Thymus (tissue), 11 donors: ENCODE measurements at regions not wholly inside any gene's neighbourhood (a gene's known extent, or its start where the extent isn't known, plus 50 kb on each side); places are given as distances from the start of the nearest gene placed in this dataset.

Source experiments
- DNase-seq, 9 donors: peaks; one replicate each; pipeline ENCODE4 v3.0.0-alpha.2; 2013; ENCODE audit warnings: low spot score in 9 of 9, low read depth in 6 of 9, missing footprints in 1 of 9
- H3K27ac ChIP-seq, 2 donors: one replicate each; pipeline ENCODE4 v1.5.1; 2013; ENCODE audit warnings: control low read depth in 1 of 2, low read depth in 1 of 2, low read length in 1 of 2, mild to moderate bottlenecking in 1 of 2, moderate library complexity in 1 of 2
- H3K27me3 ChIP-seq, 2 donors: one replicate each; pipeline ENCODE4 v1.5.1; 2013; ENCODE audit warnings: low read length in 1 of 2; ENCODE audit not compliant: control insufficient read depth in 2 of 2, insufficient read depth in 1 of 2
- H3K36me3 ChIP-seq, 2 donors: one replicate each; pipeline ENCODE4 v1.5.1; 2013; ENCODE audit warnings: low read length in 1 of 2, mild to moderate bottlenecking in 1 of 2, moderate library complexity in 1 of 2; ENCODE audit not compliant: control insufficient read depth in 2 of 2, insufficient read depth in 2 of 2
- H3K4me1 ChIP-seq, 2 donors: one replicate each; pipeline ENCODE4 v1.5.1; 2013; ENCODE audit warnings: low read length in 2 of 2; ENCODE audit not compliant: control insufficient read depth in 2 of 2, insufficient read depth in 2 of 2
- H3K4me3 ChIP-seq, 2 donors: one replicate each; pipeline ENCODE4 v1.5.1; 2013; ENCODE audit warnings: low read length in 2 of 2, control low read depth in 1 of 2, mild to moderate bottlenecking in 1 of 2
- H3K9me3 ChIP-seq, 2 donors: one replicate each; pipeline ENCODE4 v1.5.1; 2013; ENCODE audit warnings: low read length in 1 of 2, mild to moderate bottlenecking in 1 of 2; ENCODE audit not compliant: control insufficient read depth in 2 of 2, insufficient read depth in 1 of 2
- WGBS: extraction: QIAGEN DNeasy Blood & Tissue Kit; methylation state at CpG from one replicate; pipeline ENCODE4 v1.1.7; 2013; 5-methylcytosine and 5-hydroxymethylcytosine counted together
- donor health status: healthy.

GRCh38 chr10:57017356-57018037, 656.4 kb upstream of the ZWINT start:
- peaks cover 1 to 24% of the 10 kb centered on the region in 2 donors for H3K9me3 ChIP-seq
- no peaks in the 10 kb centered on the region for H3K36me3 ChIP-seq
- H3K27ac ChIP-seq = no peak overlapping the region
- H3K4me3 ChIP-seq = no peak overlapping the region
- no peak for DNase-seq
- 81% methylated on average over 7 of the region's 7 CpGs for whole genome bisulfite sequencing
- no peaks in the 10 kb centered on the region for H3K27me3 ChIP-seq
- H3K4me1 ChIP-seq = no peaks in the 10 kb centered on the region

- Histone ChIP-seq H3K27me3 (no peaks in the 10 kb centered on the region), H3K9me3 (peaks cover 1 to 24% of the 10 kb centered on the region in 2 donors), H3K27ac (no peak overlapping the region), H3K4me1 (no peaks in the 10 kb centered on the region), H3K4me3 (no peak overlapping the region), H3K36me3 (no peaks in the 10 kb centered on the region)
- no peak for DNase-seq
- WGBS = 92% methylated on average over 13 of the region's 13 CpGs
Measured at GRCh38 chr10:57015595-57016318, 654.7 kb upstream of the ZWINT start.

DNA sequence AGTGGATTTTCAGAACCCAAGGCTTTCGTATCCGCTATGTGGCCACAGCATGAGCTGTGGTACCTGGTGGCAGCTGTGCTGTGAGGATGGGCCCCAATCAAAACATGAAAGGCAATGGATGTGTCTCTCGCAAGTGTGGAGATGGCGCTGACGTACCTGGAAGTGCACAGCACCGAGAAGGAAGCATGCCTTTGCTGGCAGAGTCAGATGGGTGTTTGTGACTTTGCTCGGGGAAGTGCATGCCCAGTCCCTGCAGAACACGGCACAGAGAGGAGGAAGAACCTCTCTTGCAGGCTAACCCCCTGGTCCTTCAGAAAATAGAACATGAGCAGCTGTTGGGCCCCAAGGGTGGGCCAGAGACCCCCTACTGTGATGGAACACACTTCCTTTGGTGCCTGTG, 654.1 kb upstream of the ZWINT start:
- Histone ChIP-seq H3K4me3 (no peak overlapping the region), H3K36me3 (no peaks in the 10 kb centered on the region), H3K4me1 (no peaks in the 10 kb centered on the region), H3K27ac (no peak overlapping the region), H3K27me3 (no peaks in the 10 kb centered on the region), H3K9me3 (peaks cover 1 to 24% of the 10 kb centered on the region in 2 donors)
- 88% methylated on average over 8 of the region's 8 CpGs for WGBS
- DNase-seq = no peak

DNA sequence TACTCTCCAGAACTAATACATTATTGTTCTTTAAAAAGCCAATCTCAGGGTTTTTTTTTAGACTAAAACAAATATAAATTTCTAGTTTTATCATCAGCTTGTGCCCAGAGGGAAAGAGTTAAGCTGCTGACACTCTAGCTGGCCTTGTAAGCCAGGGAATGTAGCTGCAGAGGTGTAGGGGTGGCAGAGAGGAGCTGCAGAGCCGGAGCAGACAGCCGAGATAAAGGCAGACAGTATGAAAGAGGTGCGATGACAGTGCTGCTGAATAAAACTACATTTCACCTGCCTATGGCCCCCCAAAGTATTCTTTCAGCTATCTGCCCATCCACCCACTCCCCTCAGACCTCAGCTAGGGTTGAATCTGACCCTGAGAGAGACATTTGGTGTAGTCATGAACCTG, 653.7 kb upstream of the ZWINT start:
- 90% methylated on average over 3 of the region's 3 CpGs for WGBS
- no peak overlapping the region for H3K27ac ChIP-seq
- no peaks in the 10 kb centered on the region for H3K36me3 ChIP-seq
- peaks cover 1 to 22% of the 10 kb centered on the region in 2 donors for H3K9me3 ChIP-seq
- DNase-seq = no peak
- H3K4me1 ChIP-seq = no peaks in the 10 kb centered on the region
- no peak overlapping the region for H3K4me3 ChIP-seq
- no peaks in the 10 kb centered on the region for H3K27me3 ChIP-seq

- H3K9me3 ChIP-seq = peaks cover 0 to 4% of the 10 kb centered on the region in 2 donors
- no peaks in the 10 kb centered on the region for H3K4me1 ChIP-seq
- H3K36me3 ChIP-seq = no peaks in the 10 kb centered on the region
- H3K27me3 ChIP-seq = no peaks in the 10 kb centered on the region
- DNase-seq = no peak
- WGBS = 80% methylated on average over 2 of the region's 2 CpGs
- no peak overlapping the region for H3K27ac ChIP-seq
- H3K4me3 ChIP-seq = no peak overlapping the region
Measured at GRCh38 chr10:57008189-57008588, 647.1 kb upstream of the ZWINT start.

- no peaks in the 10 kb centered on the region for H3K27me3 ChIP-seq
- no peak overlapping the region for H3K4me3 ChIP-seq
- peaks cover 0 to 1% of the 10 kb centered on the region in 2 donors for H3K9me3 ChIP-seq
- no peak overlapping the region for H3K27ac ChIP-seq
- WGBS = 78% methylated on average over 3 of the region's 3 CpGs
- no peaks in the 10 kb centered on the region for H3K36me3 ChIP-seq
- no peaks in the 10 kb centered on the region for H3K4me1 ChIP-seq
- DNase-seq = no peak
Measured at GRCh38 chr10:56991591-56992069, 630.6 kb upstream of the ZWINT start.

DNA sequence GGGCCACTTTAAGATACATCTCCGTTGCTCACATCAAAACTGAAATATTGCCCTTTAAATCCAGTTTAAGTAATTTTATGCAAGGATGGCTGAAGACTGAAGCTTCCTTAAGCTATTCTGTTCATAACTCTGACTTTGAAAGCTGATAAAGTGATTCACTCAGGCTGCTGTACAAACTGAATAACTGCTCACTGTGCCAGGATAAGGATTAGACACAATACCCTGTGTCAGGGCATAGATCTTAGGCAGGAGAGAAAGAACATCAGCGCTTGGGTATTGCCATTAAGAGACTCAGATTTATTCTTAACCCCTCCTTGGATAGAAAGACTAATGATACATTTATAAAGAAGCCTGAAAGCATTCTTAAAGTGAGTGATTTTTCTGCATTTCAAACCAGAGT, 614.5 kb upstream of the ZWINT start:
- 91% methylated on average over 2 of the region's 2 CpGs for WGBS
- Histone ChIP-seq H3K27ac (no peak overlapping the region), H3K4me1 (no peaks in the 10 kb centered on the region), H3K9me3 (no peaks in the 10 kb centered on the region), H3K4me3 (no peak overlapping the region), H3K27me3 (no peaks in the 10 kb centered on the region), H3K36me3 (no peaks in the 10 kb centered on the region)
- no peak for DNase-seq

- Histone ChIP-seq H3K27me3 (no peaks in the 10 kb centered on the region), H3K36me3 (no peaks in the 10 kb centered on the region), H3K9me3 (no peaks in the 10 kb centered on the region), H3K4me1 (no peaks in the 10 kb centered on the region), H3K27ac (no peak overlapping the region), H3K4me3 (no peak overlapping the region)
- DNase-seq = no peak
Measured at GRCh38 chr10:56973766-56974165, 612.7 kb upstream of the ZWINT start.

DNA sequence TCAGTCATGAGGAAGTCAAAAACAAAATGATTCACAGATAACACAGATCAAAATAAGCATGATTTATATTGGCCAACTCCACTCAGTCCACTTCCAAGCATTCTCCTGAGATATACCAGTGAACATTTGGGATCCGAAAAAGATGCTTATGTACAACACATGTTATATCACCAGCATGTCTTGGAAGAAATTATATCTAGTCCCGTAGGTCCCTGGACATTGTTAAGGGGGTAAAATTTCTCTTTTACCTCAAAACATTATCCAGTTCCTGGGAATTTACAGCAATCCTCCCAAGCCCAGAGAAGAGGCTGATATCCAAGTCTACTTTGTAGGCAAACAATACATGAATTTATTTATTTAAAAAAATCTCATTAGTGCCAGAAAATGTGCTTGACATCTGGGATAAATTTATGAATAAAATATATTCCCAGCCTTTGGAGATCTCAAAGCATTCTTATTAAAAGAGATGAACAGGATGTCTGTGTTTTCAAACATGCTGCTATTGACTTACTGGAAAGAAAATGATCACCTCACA, 582.2 kb upstream of the ZWINT start:
- H3K36me3 ChIP-seq = no peaks in the 10 kb centered on the region
- 95% methylated on average over 2 of the region's 2 CpGs for WGBS
- no peak overlapping the region for H3K4me3 ChIP-seq
- H3K27me3 ChIP-seq = no peaks in the 10 kb centered on the region
- DNase-seq = no peak
- H3K27ac ChIP-seq = no peak overlapping the region
- no peaks in the 10 kb centered on the region for H3K4me1 ChIP-seq
- H3K9me3 ChIP-seq = no peaks in the 10 kb centered on the region
